Activated CD8-positive, alpha-beta memory T cell treated with anti-CD3 and anti-CD28 coated beads, Interleukin-2, amount 50 U/mL, for 24 hours (primary cell): ENCODE measurements at regions not wholly inside any gene's neighbourhood (a gene's known extent, or its start where the extent isn't known, plus 50 kb on each side); places are given as distances from the start of the nearest gene placed in this dataset.

ENCODE experiments used
- DNase-seq: peaks from one replicate; pipeline ENCODE4 v3.0.0-alpha.2; 2020; ENCODE audit errors: extremely low read depth

- no peak for DNase-seq
Measured at GRCh38 chr18:78673516-78674321, 305.9 kb upstream of the SALL3 start.

DNA sequence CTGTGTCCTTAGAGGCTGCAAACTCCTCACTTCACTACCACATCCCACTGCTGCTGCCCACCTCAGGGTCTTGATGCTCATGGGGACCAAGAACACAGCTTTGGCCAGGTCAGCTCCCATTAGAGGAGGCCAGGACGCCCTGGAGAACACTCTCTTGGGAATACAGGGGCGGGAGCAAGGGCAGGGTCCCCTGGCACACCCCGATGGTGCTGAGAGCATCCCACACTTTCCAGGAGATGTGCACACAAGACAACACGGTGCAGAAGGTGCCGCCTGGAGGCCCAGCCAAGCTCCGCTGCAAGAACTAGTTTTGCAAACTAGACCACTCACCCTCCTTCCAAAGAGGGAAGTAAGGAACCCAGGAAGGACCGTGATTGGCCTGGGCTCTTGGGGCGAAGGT, 304.4 kb upstream of the SALL3 start:
- DNase-seq, result no peak

DNA sequence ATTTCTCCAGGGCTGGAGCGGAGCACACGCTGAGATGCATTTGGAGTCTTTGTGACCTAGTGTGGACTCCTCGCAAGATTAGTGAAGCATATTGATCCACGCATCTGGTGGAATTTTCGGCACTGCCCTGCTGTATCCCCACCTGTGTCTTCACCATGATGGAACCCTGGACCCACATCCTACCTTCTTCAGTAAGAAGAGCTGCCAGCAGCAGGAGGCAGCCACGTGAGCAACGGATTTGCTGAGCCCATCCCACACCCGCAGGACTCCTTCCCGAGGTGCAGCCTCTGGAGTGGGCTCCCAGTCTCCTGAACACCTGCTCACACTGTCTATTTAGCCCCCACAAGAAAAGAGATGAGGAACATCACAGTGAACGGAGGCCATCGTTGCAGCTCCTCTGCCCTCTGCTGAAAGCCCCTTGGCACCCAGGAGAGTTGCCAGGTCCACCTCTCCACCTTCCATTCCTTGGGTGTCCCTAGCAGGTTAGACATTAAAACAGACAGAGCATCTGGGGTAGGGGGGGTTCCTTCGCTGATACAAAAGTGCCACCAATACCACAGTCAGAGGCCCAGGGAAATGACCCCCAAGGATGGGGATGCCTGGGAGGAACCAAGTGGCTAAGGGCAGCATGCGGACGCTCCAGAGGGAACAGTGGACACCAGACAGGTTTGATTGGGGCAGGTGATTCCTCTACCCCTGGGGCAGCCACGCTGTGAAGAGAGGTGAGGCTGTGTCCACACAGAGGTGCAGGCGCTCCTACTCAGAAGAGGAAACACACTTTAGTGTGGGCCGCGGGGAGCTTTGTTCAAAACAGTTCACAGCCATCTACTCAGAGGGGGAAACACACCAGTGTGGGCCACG, 302.8 kb upstream of the SALL3 start:
- no peak for DNase-seq

DNA sequence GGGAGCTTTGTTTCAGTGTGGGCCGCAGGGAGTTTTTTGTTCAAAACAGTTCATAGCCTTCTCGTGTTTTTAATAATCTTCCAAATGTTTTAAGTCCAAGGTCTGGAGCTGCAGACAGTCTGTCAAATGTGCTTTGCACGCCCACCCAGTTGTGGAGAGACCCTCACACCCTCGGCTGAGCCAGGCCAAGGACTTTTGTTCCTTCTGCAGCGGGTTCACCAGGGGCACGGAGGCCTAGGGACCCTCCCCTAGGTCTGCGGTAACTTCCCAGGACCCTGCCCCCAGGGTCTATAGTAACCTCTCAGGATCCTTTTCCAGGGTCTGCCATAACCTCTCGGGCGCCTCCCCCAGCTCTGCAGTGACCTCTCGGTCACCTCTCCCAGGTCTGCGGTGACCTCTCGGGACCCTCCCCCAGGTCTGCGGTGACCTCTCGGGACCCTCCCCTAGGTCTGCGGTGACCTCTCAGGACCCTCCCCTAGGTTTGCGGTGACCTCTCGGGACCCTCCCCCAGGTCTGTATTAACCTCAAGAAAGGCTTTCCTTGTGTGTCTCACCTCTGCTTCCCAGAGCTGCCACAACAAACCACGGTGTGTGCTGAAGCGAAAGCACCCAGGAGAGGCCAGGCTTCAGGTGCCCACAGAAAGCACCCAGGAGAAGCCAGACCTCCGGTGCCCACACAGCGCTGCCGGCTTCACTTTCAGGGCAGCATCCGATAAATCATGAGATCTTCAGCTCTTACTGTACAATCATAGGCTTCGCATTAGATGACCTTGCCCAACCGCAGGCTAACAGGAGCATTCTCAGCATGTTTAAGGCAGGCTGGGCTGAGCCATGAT, 301.9 kb upstream of the SALL3 start:
- DNase-seq, result no peak

- DNase-seq, result no peak
Measured at GRCh38 chr18:78678318-78678695, 301.3 kb upstream of the SALL3 start.

DNA sequence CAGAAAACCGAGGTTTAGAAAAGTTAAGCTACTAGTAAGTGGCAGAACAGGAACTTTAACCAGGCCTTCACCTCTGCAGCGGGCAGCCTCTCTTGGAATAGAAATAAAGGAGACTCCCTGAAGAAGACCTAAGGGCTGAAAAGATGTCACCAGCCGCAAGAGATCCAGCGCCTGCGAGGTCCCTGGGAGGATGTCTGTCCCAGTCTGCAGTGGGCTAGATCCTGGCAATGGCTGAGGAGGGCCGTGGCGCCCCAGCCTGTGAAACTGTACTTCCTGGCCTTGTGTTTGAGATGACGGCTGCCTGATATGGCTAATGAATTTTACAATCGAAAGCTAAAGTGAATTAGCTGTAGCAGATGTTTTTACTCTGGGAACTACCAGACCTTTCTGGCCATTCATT, 300.6 kb upstream of the SALL3 start:
- no peak for DNase-seq

DNA sequence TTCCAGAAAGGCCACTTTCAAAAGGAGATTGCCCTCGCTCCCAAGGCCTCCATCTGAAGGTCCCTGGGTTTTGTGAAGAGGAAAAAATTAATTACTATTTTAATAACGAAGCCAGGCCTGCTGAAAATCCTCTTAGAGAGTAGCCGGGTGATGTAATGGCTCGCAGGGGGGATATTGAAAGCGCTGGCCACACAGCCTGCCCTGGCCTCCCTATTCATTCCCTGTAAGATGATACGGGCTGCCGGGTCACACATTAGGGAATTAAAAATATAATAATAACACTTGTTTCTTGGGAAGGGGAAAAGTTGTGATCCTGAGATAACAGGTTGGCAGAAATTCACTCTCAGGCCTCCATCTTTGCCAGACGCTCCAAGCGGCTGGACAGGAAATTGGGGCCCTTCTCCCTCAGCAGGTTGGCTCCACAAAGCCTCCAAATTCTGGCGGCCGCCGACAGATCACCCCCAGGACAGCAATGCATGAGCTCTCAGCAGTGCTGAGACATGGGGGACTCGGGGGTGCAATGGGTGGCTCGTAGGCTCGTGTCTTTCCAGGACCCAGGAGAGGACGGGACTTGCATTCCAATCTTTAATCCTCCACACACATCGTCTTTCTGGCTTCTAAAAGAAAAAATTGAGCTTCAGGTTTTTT, 299.9 kb upstream of the SALL3 start:
- no peak for DNase-seq

- DNase-seq, result no peak
Measured at GRCh38 chr18:78681396-78681795, 298.2 kb upstream of the SALL3 start.

DNA sequence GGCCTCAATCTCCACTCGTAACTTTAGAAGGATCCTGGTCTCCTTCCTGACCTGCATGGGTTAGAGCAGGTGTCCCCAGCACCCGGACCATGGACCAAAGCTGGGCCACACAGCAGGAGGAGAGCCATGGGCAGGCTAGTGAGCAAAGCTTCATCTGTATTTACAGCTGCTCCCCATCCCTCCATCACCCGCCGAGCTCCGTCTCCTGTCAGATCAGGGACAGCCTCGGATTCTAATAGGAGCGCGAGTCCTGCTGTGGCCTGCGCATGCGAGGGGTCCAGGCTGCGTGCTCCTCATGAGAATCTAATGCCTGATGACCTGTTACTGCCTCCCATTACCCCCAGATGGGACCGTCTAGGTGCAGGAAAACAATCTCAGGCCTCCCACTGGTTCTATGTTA, 297.7 kb upstream of the SALL3 start:
- no peak for DNase-seq

DNA sequence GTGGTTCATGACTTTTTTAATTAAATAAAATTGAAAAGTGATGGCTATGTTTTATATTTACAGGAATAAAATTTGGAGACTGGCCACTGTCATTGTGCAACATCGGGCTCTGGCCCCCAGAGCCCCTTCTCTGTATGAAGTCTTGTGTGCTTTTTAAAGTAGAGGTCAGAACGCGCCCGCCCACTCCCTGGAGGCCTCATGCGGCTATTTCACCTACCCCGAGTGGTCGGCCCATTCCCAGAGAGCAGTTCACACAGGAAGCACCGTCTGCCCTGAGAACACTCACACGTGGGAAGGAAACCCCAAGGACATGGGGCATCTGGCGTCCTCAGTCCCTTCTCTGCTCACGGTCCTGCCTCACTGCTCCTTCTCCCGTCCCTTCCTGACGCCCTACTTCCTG, 296.9 kb upstream of the SALL3 start:
- no peak for DNase-seq

DNA sequence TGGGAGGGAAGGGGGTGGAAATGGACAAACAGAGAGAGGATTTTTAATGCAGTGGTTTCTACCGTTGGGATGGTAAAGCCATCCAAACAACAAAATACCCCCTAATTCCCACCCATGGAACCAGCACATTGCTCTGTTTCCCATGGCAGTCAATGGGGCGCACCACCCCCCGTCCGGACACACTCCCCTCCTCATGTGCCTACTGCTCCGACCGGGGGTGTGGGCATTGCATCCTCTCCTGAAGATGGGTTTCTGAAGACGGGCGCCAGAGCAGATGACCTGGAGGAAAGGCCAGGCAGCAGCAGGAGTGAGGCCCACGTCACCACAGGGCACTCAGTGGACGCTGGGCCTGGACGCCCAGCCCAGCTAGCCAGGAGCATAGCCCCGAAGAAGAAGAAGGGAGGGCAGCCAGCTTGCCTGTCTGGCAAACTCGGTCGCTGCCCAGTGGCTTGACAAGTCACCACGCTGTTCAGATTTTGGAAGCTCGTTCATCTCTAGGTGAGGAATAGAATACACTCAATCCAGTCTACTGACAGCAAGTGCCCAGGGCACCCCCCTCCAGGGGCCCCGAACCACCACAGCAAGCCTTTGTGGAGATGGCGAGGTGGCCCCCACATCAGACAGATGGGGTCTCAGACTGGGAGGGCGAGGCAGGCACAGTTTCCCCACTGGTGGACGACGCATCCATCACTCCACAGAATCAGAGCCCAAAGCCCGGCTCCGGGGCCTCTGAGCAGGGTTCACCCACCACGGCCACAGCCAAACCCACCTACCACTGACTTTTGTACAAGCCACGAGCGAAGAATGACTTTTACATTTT, 296.2 kb upstream of the SALL3 start:
- DNase-seq, result no peak

DNA sequence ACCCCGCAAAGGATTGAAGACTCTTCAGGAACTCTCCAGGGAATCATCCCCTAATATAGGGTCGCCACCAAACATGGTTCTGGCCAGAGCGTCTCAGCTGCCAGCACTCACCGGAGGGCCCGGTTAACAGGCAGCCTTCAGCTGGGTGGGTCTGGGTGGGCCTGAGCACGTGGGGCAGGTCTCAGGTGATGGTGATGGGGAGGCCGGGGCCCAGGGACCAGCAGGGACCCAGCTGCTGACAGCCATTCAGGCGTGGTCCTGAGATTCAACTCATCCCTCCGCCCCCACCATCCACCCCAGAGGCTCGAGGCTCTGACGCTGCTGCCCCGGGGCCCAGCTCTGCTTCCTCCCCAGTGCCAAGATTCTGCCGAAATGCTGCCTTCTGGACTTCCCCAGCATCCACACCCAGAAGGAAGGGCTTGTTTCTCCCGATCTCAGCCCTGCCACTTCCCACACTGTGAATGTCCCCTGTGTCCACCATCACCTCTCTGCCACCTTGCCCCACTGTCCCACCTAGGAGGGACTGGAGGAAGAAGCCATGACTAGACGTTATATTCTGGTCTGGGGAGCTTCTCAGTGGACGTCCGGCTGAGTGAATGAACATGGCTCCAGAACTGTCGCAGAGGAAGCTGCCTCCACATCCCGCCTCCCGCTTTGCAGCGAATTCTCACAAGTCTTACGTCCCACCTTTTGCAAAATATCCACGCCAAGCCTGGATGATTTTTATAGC, 294.2 kb upstream of the SALL3 start:
- DNase-seq, result no peak

DNA sequence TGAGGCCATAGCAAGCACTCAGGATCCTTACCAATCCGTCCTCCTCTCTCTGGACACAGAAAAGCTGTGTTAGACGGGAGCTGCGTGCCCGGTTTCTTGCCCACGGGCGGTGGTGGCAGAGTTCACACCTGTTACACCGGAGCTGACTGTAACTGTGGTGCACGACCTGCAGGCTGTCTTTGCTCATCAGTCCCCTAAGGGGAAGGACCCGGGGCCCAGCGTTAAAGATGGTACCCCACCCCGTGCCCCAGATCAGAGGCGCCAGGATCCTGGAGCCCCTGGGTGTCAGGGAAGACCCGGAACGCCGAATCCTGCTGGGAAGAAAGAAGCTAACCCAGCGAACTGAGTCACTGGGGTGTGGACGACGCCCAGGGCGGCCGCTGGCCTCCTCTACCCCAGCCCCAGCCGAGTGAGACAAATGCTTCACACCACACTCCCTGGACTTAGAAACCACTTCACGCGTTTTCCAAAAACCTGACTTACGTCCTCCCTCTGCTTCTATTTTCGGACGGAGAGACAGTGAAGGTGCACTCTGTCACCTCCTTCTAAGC, 293.6 kb upstream of the SALL3 start:
- no peak for DNase-seq

- no peak for DNase-seq
Measured at GRCh38 chr18:78686976-78687685, 292.5 kb upstream of the SALL3 start.

GRCh38 chr18:78687736-78688135, 291.9 kb upstream of the SALL3 start:
- no peak for DNase-seq

GRCh38 chr18:78688249-78688648, 291.4 kb upstream of the SALL3 start:
- DNase-seq, result no peak

DNA sequence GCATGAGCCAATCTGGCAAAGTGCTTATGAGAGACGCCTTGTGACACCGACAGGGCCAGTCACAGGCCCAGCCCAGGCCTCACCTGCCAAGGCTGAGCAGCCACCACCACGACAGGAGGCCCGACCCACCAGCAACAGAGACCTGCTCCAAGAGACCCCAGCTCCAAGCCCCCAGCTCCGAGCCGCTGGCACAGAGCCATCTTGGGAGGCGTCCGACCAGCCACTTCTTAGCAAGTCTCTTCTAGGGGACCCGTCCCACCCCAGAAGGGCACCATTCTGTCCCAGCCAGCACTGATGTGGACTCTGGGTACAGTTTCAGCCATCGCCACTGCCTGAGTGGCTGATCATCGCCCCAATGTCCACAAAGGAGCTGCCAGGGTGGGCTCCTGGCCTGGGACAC, 290.7 kb upstream of the SALL3 start:
- DNase-seq, result no peak

GRCh38 chr18:78689606-78690005, 290.0 kb upstream of the SALL3 start:
- no peak for DNase-seq

GRCh38 chr18:78692105-78692504, 287.5 kb upstream of the SALL3 start:
- no peak for DNase-seq
